ENCODE measurements at regions not wholly inside any gene's neighbourhood (a gene's known extent, or its start where the extent isn't known, plus 50 kb on each side); places are given as distances from the start of the nearest gene placed in this dataset.
A peak's percentile ranks its signal among the peaks of the same experiment; 100 is the strongest.

GRCh38 chr1:208793861-208794345 is 549.7 kb upstream of the PLXNA2 start:
- H3K9me3 ChIP-seq (ENCODE audit: low read depth): no peaks in the 10 kb centered on the region
- H3K79me2 ChIP-seq (ENCODE audit: insufficient read depth): no peaks in the 10 kb centered on the region
- H4K20me1 ChIP-seq (ENCODE audit: insufficient read depth): no peaks in the 10 kb centered on the region
- in situ Hi-C loops (cut with MboI): no loop called here
- H3K36me3 ChIP-seq (ENCODE audit: low read depth): no peaks in the 10 kb centered on the region
- H3K9me2 ChIP-seq (ENCODE audit: insufficient read depth): no peaks in the 10 kb centered on the region
- TF ChIP-seq EZH2phosphoT487 (IDR thresholded peaks at IDR 0.05; ENCODE audit: insufficient read depth, low read depth) (no peak), EZH2 (IDR thresholded peaks at IDR 0.05; ENCODE audit: insufficient read depth, poor library complexity, severe bottlenecking) (no peak)
- H3K4me3 ChIP-seq: no peak overlapping the region
- 14 to 16% methylated on average over 2 of the region's 2 CpGs for WGBS, 2 experiments (ENCODE audit: low coverage in 1 of 2, low lambda C conversion rate in 2 of 2, missing lambda C conversion rate in 2 of 2)
- no peak overlapping the region for H3K9ac ChIP-seq
- no peaks in the 10 kb centered on the region for H3K4me1 ChIP-seq (ENCODE audit: insufficient read depth)
- no peak for DNase-seq
- no peaks in the 10 kb centered on the region for H3K27me3 ChIP-seq (replicated peaks; ENCODE audit: insufficient read depth)
- no peaks in the 10 kb centered on the region for H3F3A ChIP-seq (ENCODE audit: insufficient read depth)
- no peak overlapping the region for H3K4me2 ChIP-seq (ENCODE audit: unreplicated experiment)
- no peak overlapping the region for H3K27ac ChIP-seq
- H2AFZ ChIP-seq: no peak overlapping the region

DNA sequence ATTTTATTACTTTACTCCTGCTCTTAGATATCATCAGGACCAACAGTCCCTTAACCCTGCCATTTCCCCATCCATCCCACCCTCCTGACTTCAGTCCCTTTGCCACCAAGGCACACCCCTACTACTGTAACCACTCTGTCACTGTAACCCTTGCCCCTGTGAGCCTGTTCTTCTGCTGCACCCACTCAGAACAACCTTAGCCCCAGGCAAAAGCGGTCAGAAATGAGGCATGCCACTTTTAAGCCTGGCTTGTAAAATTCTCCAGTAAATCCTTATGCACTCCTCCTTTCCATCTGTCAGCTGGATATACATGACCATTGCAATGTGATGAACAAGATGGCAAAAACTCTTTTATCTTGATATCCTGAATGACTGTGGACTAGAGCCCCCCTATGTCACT is 555.0 kb upstream of the PLXNA2 start:
- no peak overlapping the region for H3K27ac ChIP-seq
- no peak overlapping the region for H3K9ac ChIP-seq
- no peaks in the 10 kb centered on the region for H4K20me1 ChIP-seq (ENCODE audit: insufficient read depth)
- H3K4me2 ChIP-seq (ENCODE audit: unreplicated experiment): no peak overlapping the region
- 16 to 18% methylated on average over 1 of the region's 1 CpG for WGBS, 2 experiments (ENCODE audit: low coverage in 1 of 2, low lambda C conversion rate in 2 of 2, missing lambda C conversion rate in 2 of 2)
- in situ Hi-C loops (cut with MboI): no loop called here
- H3K36me3 ChIP-seq (ENCODE audit: low read depth): no peaks in the 10 kb centered on the region
- no peaks in the 10 kb centered on the region for H3K27me3 ChIP-seq (replicated peaks; ENCODE audit: insufficient read depth)
- H3K9me3 ChIP-seq (ENCODE audit: low read depth): no peaks in the 10 kb centered on the region
- H3K79me2 ChIP-seq (ENCODE audit: insufficient read depth): no peaks in the 10 kb centered on the region
- no peaks in the 10 kb centered on the region for H3F3A ChIP-seq (ENCODE audit: insufficient read depth)
- no peak for DNase-seq
- no peak overlapping the region for H3K4me3 ChIP-seq
- H2AFZ ChIP-seq: no peak overlapping the region
- no peaks in the 10 kb centered on the region for H3K9me2 ChIP-seq (ENCODE audit: insufficient read depth)
- no peaks in the 10 kb centered on the region for H3K4me1 ChIP-seq (ENCODE audit: insufficient read depth)
- TF ChIP-seq EZH2phosphoT487 (IDR thresholded peaks at IDR 0.05; ENCODE audit: insufficient read depth, low read depth) (no peak), EZH2 (IDR thresholded peaks at IDR 0.05; ENCODE audit: insufficient read depth, poor library complexity, severe bottlenecking) (no peak)

- no peak overlapping the region for H3K27ac ChIP-seq
- H3K9ac ChIP-seq: no peak overlapping the region
- H3K4me3 ChIP-seq: no peak overlapping the region
- WGBS, 2 experiments (ENCODE audit: low coverage in 1 of 2, low lambda C conversion rate in 2 of 2, missing lambda C conversion rate in 2 of 2): 16 to 23% methylated on average over 9 of the region's 9 CpGs
- no peaks in the 10 kb centered on the region for H4K20me1 ChIP-seq (ENCODE audit: insufficient read depth)
- no peaks in the 10 kb centered on the region for H3K9me3 ChIP-seq (ENCODE audit: low read depth)
- H3K4me1 ChIP-seq (ENCODE audit: insufficient read depth): no peaks in the 10 kb centered on the region
- no peaks in the 10 kb centered on the region for H3K79me2 ChIP-seq (ENCODE audit: insufficient read depth)
- H3K27me3 ChIP-seq (replicated peaks; ENCODE audit: insufficient read depth): no peaks in the 10 kb centered on the region
- no peaks in the 10 kb centered on the region for H3F3A ChIP-seq (ENCODE audit: insufficient read depth)
- H3K4me2 ChIP-seq (ENCODE audit: unreplicated experiment): no peak overlapping the region
- no peak for DNase-seq
- H3K36me3 ChIP-seq (ENCODE audit: low read depth): no peaks in the 10 kb centered on the region
- in situ Hi-C loops (cut with MboI): no loop called here
- TF ChIP-seq EZH2 (IDR thresholded peaks at IDR 0.05; ENCODE audit: insufficient read depth, poor library complexity, severe bottlenecking) (no peak), EZH2phosphoT487 (IDR thresholded peaks at IDR 0.05; ENCODE audit: insufficient read depth, low read depth) (no peak)
- no peak overlapping the region for H2AFZ ChIP-seq
- H3K9me2 ChIP-seq (ENCODE audit: insufficient read depth): no peaks in the 10 kb centered on the region
Measured at GRCh38 chr1:208803011-208803811, 559.0 kb upstream of the PLXNA2 start.

- H3K27ac ChIP-seq: no peak overlapping the region
- H3K9ac ChIP-seq: no peak overlapping the region
- whole genome bisulfite sequencing, 2 experiments (ENCODE audit: low coverage in 1 of 2, low lambda C conversion rate in 2 of 2, missing lambda C conversion rate in 2 of 2): 17 to 25% methylated on average over 4 of the region's 4 CpGs
- no peaks in the 10 kb centered on the region for H3K9me3 ChIP-seq (ENCODE audit: low read depth)
- no peak overlapping the region for H3K4me3 ChIP-seq
- H3K9me2 ChIP-seq (ENCODE audit: insufficient read depth): no peaks in the 10 kb centered on the region
- TF ChIP-seq EZH2phosphoT487 (IDR thresholded peaks at IDR 0.05; ENCODE audit: insufficient read depth, low read depth) (no peak), EZH2 (IDR thresholded peaks at IDR 0.05; ENCODE audit: insufficient read depth, poor library complexity, severe bottlenecking) (no peak)
- in situ Hi-C loops (cut with MboI): no loop called here
- no peaks in the 10 kb centered on the region for H3K4me1 ChIP-seq (ENCODE audit: insufficient read depth)
- no peaks in the 10 kb centered on the region for H3K27me3 ChIP-seq (replicated peaks; ENCODE audit: insufficient read depth)
- no peaks in the 10 kb centered on the region for H3F3A ChIP-seq (ENCODE audit: insufficient read depth)
- no peaks in the 10 kb centered on the region for H3K36me3 ChIP-seq (ENCODE audit: low read depth)
- DNase-seq: peak; percentile 29
- no peaks in the 10 kb centered on the region for H3K79me2 ChIP-seq (ENCODE audit: insufficient read depth)
- H3K4me2 ChIP-seq (ENCODE audit: unreplicated experiment): no peak overlapping the region
- no peak overlapping the region for H2AFZ ChIP-seq
- H4K20me1 ChIP-seq (ENCODE audit: insufficient read depth): no peaks in the 10 kb centered on the region
Measured at GRCh38 chr1:208807446-208808127, 563.4 kb upstream of the PLXNA2 start.
